ENCODE measurements at regions not wholly inside any gene's neighbourhood (a gene's known extent, or its start where the extent isn't known, plus 50 kb on each side); places are given as distances from the start of the nearest gene placed in this dataset.
A peak's percentile ranks its signal among the peaks of the same experiment; 100 is the strongest.

DNA sequence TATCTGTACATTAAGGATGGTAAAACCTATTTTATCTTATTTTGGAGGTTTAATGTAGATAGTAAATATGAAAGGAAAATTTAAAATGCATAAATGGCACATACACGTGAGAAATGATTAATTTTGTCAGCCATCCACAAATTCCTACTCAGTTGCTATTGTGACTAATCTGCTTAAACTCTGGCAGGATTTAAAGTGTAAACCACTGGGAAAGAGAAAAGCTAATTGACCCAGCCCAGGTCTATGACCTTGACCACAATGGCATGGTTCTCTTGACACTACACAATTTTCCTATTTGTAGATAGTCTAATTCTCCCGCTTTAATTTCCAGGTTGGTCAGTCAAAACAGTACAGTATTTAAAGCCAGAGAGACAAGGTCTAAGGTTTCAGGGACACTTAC, 459.0 kb upstream of the KLF4 start:
- H3K27me3 Mint-ChIP-seq (ENCODE audit: low read depth, unreplicated experiment), result peaks cover 2% of the 10 kb centered on the region
- Histone ChIP-seq H3K4me1 (ENCODE audit: insufficient read depth, low read length) (no peaks in the 10 kb centered on the region), H3K27me3 (ENCODE audit: insufficient read depth, low read length) (no peaks in the 10 kb centered on the region), H3K36me3 (ENCODE audit: insufficient read depth, low read length) (no peaks in the 10 kb centered on the region), H2AFZ (ENCODE audit: low read depth, low read length) (no peak overlapping the region), H3K4me3 (ENCODE audit: insufficient read depth, low read depth, low read length) (no peak overlapping the region), H3K4me2 (ENCODE audit: low read length) (no peak overlapping the region), H3K9me3 (ENCODE audit: insufficient read depth, low read depth, low read length) (no peaks in the 10 kb centered on the region), H3K79me2 (ENCODE audit: insufficient read depth, low read length) (no peaks in the 10 kb centered on the region), H3K9ac (ENCODE audit: low read length) (no peak overlapping the region), H3K27ac (ENCODE audit: low read depth, low read length) (no peak overlapping the region), H4K20me1 (ENCODE audit: insufficient read depth, low read length) (no peaks in the 10 kb centered on the region)
- H3K36me3 Mint-ChIP-seq (ENCODE audit: low read depth, unreplicated experiment), result no peaks in the 10 kb centered on the region
- peaks cover 3% of the 10 kb centered on the region for H3K4me1 Mint-ChIP-seq (ENCODE audit: low read depth, unreplicated experiment)
- H3K9me3 Mint-ChIP-seq (ENCODE audit: unreplicated experiment), result peaks cover 3% of the 10 kb centered on the region
- H3K4me3 Mint-ChIP-seq (ENCODE audit: unreplicated experiment), result no peak overlapping the region
- TF ChIP-seq EZH2 (IDR thresholded peaks at IDR 0.05; ENCODE audit: insufficient read depth, low read length), result no peak
- TF ChIP-seq, protein P1, sequence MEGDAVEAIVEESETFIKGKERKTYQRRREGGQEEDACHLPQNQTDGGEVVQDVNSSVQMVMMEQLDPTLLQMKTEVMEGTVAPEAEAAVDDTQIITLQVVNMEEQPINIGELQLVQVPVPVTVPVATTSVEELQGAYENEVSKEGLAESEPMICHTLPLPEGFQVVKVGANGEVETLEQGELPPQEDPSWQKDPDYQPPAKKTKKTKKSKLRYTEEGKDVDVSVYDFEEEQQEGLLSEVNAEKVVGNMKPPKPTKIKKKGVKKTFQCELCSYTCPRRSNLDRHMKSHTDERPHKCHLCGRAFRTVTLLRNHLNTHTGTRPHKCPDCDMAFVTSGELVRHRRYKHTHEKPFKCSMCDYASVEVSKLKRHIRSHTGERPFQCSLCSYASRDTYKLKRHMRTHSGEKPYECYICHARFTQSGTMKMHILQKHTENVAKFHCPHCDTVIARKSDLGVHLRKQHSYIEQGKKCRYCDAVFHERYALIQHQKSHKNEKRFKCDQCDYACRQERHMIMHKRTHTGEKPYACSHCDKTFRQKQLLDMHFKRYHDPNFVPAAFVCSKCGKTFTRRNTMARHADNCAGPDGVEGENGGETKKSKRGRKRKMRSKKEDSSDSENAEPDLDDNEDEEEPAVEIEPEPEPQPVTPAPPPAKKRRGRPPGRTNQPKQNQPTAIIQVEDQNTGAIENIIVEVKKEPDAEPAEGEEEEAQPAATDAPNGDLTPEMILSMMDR (IDR thresholded peaks at IDR 0.05; ENCODE audit: insufficient read depth, low read depth, low read length), result no peak
- peak; percentile 18 for DNase-seq (ENCODE audit: low read depth)
- FAIRE-seq, result no peak
- no peak overlapping the region for H3K27ac Mint-ChIP-seq (ENCODE audit: unreplicated experiment)

- no peaks in the 10 kb centered on the region for H3K79me2 ChIP-seq (ENCODE audit: insufficient read depth, low read length)
- H3K9me3 Mint-ChIP-seq (ENCODE audit: unreplicated experiment), result peaks cover 3% of the 10 kb centered on the region
- peaks cover 2% of the 10 kb centered on the region for H3K27me3 Mint-ChIP-seq (ENCODE audit: low read depth, unreplicated experiment)
- FAIRE-seq (no peak), DNase-seq (ENCODE audit: low read depth) (no peak)
- H3K27ac Mint-ChIP-seq (ENCODE audit: unreplicated experiment), result no peak overlapping the region
- H3K4me3 ChIP-seq (ENCODE audit: insufficient read depth, low read depth, low read length), result no peak overlapping the region
- H4K20me1 ChIP-seq (ENCODE audit: insufficient read depth, low read length), result no peaks in the 10 kb centered on the region
- no peaks in the 10 kb centered on the region for H3K36me3 ChIP-seq (ENCODE audit: insufficient read depth, low read length)
- no peak overlapping the region for H2AFZ ChIP-seq (ENCODE audit: low read depth, low read length)
- H3K4me1 ChIP-seq (ENCODE audit: insufficient read depth, low read length), result no peaks in the 10 kb centered on the region
- H3K4me3 Mint-ChIP-seq (ENCODE audit: unreplicated experiment), result no peak overlapping the region
- H3K9me3 ChIP-seq (ENCODE audit: insufficient read depth, low read depth, low read length), result no peaks in the 10 kb centered on the region
- H3K4me1 Mint-ChIP-seq (ENCODE audit: low read depth, unreplicated experiment), result peaks cover 3% of the 10 kb centered on the region
- TF ChIP-seq, protein P1 (IDR thresholded peaks at IDR 0.05; ENCODE audit: insufficient read depth, low read depth, low read length), result no peak
- no peak for TF ChIP-seq EZH2 (IDR thresholded peaks at IDR 0.05; ENCODE audit: insufficient read depth, low read length)
- H3K9ac ChIP-seq (ENCODE audit: low read length), result no peak overlapping the region
- H3K27ac ChIP-seq (ENCODE audit: low read depth, low read length), result no peak overlapping the region
- H3K36me3 Mint-ChIP-seq (ENCODE audit: low read depth, unreplicated experiment), result no peaks in the 10 kb centered on the region
- H3K27me3 ChIP-seq (ENCODE audit: insufficient read depth, low read length), result no peaks in the 10 kb centered on the region
- H3K4me2 ChIP-seq (ENCODE audit: low read length), result no peak overlapping the region
Observed at GRCh38 chr9:107948086-107948485, 458.5 kb upstream of the KLF4 start.

- TF ChIP-seq, protein P1 (IDR thresholded peaks at IDR 0.05; ENCODE audit: insufficient read depth, low read depth, low read length), result no peak
- TF ChIP-seq EZH2 (IDR thresholded peaks at IDR 0.05; ENCODE audit: insufficient read depth, low read length), result no peak
- no peak for DNase-seq (ENCODE audit: low read depth)
- no peak overlapping the region for H3K4me3 ChIP-seq (ENCODE audit: insufficient read depth, low read depth, low read length)
- no peaks in the 10 kb centered on the region for H3K36me3 Mint-ChIP-seq (ENCODE audit: low read depth, unreplicated experiment)
- no peak overlapping the region for H3K27ac ChIP-seq (ENCODE audit: low read depth, low read length)
- no peaks in the 10 kb centered on the region for H3K9me3 ChIP-seq (ENCODE audit: insufficient read depth, low read depth, low read length)
- H2AFZ ChIP-seq (ENCODE audit: low read depth, low read length), result no peak overlapping the region
- H3K4me1 Mint-ChIP-seq (ENCODE audit: low read depth, unreplicated experiment), result peaks cover 3% of the 10 kb centered on the region
- H3K27me3 ChIP-seq (ENCODE audit: insufficient read depth, low read length), result no peaks in the 10 kb centered on the region
- H3K36me3 ChIP-seq (ENCODE audit: insufficient read depth, low read length), result no peaks in the 10 kb centered on the region
- peaks cover 2% of the 10 kb centered on the region for H3K9me3 Mint-ChIP-seq (ENCODE audit: unreplicated experiment)
- no peak overlapping the region for H3K9ac ChIP-seq (ENCODE audit: low read length)
- no peak overlapping the region for H3K27ac Mint-ChIP-seq (ENCODE audit: unreplicated experiment)
- H4K20me1 ChIP-seq (ENCODE audit: insufficient read depth, low read length), result no peaks in the 10 kb centered on the region
- H3K4me3 Mint-ChIP-seq (ENCODE audit: unreplicated experiment), result no peak overlapping the region
- H3K27me3 Mint-ChIP-seq (ENCODE audit: low read depth, unreplicated experiment), result no peaks in the 10 kb centered on the region
- no peaks in the 10 kb centered on the region for H3K4me1 ChIP-seq (ENCODE audit: insufficient read depth, low read length)
- H3K4me2 ChIP-seq (ENCODE audit: low read length), result no peak overlapping the region
- H3K79me2 ChIP-seq (ENCODE audit: insufficient read depth, low read length), result no peaks in the 10 kb centered on the region
- FAIRE-seq, result no peak
Observed at GRCh38 chr9:107946364-107947141, 457.0 kb upstream of the KLF4 start.

Measured in astrocyte (in vitro differentiated cells and primary cell).